SU-DHL-6 (cell line): ENCODE measurements at regions not wholly inside any gene's neighbourhood (a gene's known extent, or its start where the extent isn't known, plus 50 kb on each side); places are given as distances from the start of the nearest gene placed in this dataset.

ENCODE experiments used
- H2AFZ ChIP-seq: fragments of 200-600 bp; sonication (generic); 2 replicates; pipeline ENCODE4 v1.6.1; 2014; ENCODE audit warnings: low read depth, mild to moderate bottlenecking, moderate library complexity, mixed read lengths, antibody characterized with exemption, low read length; ENCODE audit not compliant: severe bottlenecking
- H3F3A ChIP-seq: fragments of 200-600 bp; shearing (Covaris generic); 2 replicates; pipeline ENCODE4 v1.6.0; 2016; ENCODE audit warnings: antibody characterized with exemption, mild to moderate bottlenecking; ENCODE audit not compliant: insufficient read depth
- H3K27ac ChIP-seq: fragments of 200-600 bp; sonication (generic); 2 replicates; pipeline ENCODE4 v1.5.1; 2016; ENCODE audit warnings: low read depth, mild to moderate bottlenecking, low read length, moderate library complexity, mixed read lengths
- H3K27me3 ChIP-seq: fragments of 200-600 bp; sonication (generic), shearing (Covaris generic); 2 replicates; pipeline ENCODE4 v1.6.0; 2014; ENCODE audit warnings: mild to moderate bottlenecking, low read length
- H3K36me3 ChIP-seq: fragments of 200-600 bp; sonication (generic); 2 replicates; pipeline ENCODE4 v1.6.1; 2014; ENCODE audit warnings: mild to moderate bottlenecking, low read length, mixed read lengths
- H3K4me2 ChIP-seq: fragments of 300-600, 200-600 bp; shearing (Covaris generic), sonication (generic); 2 replicates; pipeline ENCODE4 v1.6.0; 2014; ENCODE audit warnings: low read length, low read depth, mild to moderate bottlenecking; ENCODE audit not compliant: poor library complexity, severe bottlenecking
- H3K4me3 ChIP-seq: fragments of 200-600 bp; sonication (generic); 2 replicates; pipeline ENCODE4 v1.5.1; 2014; ENCODE audit warnings: antibody characterized with exemption, low read length, mild to moderate bottlenecking, mixed read lengths; ENCODE audit not compliant: insufficient read depth, poor library complexity, severe bottlenecking
- H3K79me2 ChIP-seq: fragments of 200-600 bp; sonication (generic); 2 replicates; pipeline ENCODE4 v1.6.1; 2014; ENCODE audit warnings: mild to moderate bottlenecking, low read length, moderate library complexity; ENCODE audit not compliant: insufficient read depth
- H3K9ac ChIP-seq: fragments of 200-600 bp; sonication (generic); 2 replicates; pipeline ENCODE4 v1.7.0; 2014; ENCODE audit warnings: mild to moderate bottlenecking, low read length
- H3K9me2 ChIP-seq: fragments of 200-600 bp; sonication (generic); replicated peaks from 2 replicates; pipeline ENCODE4 v1.6.1; 2014; ENCODE audit warnings: low read length; ENCODE audit not compliant: insufficient read depth
- H3K9me3 ChIP-seq: fragments of 200-600 bp; sonication (generic); 2 replicates; pipeline ENCODE4 v1.6.1; 2014; ENCODE audit warnings: low read length, mixed read lengths; ENCODE audit not compliant: insufficient read depth
- H4K20me1 ChIP-seq: fragments of 200-600 bp; sonication (generic); 2 replicates; pipeline ENCODE4 v1.6.1; 2014; ENCODE audit warnings: low read depth, mild to moderate bottlenecking, antibody characterized with exemption, low read length, moderate library complexity, mixed read lengths
- EZH2phosphoT487 ChIP-seq: fragments of 200-600 bp; sonication (generic), shearing (Covaris generic); conservative IDR thresholded peaks from 2 replicates; pipeline ENCODE4 v1.6.1; 2018; ENCODE audit warnings: mild to moderate bottlenecking, antibody characterized with exemption, low read length, moderate library complexity, mixed read lengths
- TF ChIP-seq, protein P1 (sequence below): fragments of 200-600 bp; sonication (generic); IDR thresholded peaks from one replicate; pipeline ENCODE4 v1.5.1; 2017; ENCODE audit warnings: antibody characterized with exemption, mild to moderate bottlenecking, low read length, moderate library complexity; ENCODE audit not compliant: insufficient read depth, poor library complexity, severe bottlenecking

DNA sequence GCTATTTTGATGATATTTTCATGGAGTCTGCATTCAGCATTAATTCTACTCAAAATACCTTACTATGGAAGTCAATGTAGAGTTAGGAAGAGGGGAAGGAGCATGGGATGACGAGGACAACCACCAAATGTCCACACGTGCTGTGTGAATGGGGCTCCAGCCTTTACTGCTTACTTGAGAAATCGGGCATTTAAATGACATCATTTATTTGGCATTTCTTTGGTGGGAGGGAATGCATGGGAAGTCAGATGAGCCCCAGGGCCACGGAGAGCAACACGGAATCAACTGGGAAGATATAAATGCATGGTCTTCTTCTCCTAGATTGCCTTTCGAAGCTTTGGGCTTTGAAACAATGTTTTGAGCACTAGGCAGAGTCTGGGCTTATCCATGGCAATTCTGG is 458.5 kb upstream of the KLF4 start:
- Histone ChIP-seq H3K9me3 (no peaks in the 10 kb centered on the region), H4K20me1 (no peaks in the 10 kb centered on the region), H3K9me2 (no peaks in the 10 kb centered on the region), H3K4me2 (no peak overlapping the region), H3K27me3 (no peaks in the 10 kb centered on the region), H3K27ac (no peak overlapping the region), H3F3A (no peaks in the 10 kb centered on the region), H3K79me2 (no peaks in the 10 kb centered on the region), H2AFZ (no peak overlapping the region), H3K4me3 (no peak overlapping the region), H3K36me3 (no peaks in the 10 kb centered on the region), H3K9ac (no peak overlapping the region)
- TF ChIP-seq, protein P1, sequence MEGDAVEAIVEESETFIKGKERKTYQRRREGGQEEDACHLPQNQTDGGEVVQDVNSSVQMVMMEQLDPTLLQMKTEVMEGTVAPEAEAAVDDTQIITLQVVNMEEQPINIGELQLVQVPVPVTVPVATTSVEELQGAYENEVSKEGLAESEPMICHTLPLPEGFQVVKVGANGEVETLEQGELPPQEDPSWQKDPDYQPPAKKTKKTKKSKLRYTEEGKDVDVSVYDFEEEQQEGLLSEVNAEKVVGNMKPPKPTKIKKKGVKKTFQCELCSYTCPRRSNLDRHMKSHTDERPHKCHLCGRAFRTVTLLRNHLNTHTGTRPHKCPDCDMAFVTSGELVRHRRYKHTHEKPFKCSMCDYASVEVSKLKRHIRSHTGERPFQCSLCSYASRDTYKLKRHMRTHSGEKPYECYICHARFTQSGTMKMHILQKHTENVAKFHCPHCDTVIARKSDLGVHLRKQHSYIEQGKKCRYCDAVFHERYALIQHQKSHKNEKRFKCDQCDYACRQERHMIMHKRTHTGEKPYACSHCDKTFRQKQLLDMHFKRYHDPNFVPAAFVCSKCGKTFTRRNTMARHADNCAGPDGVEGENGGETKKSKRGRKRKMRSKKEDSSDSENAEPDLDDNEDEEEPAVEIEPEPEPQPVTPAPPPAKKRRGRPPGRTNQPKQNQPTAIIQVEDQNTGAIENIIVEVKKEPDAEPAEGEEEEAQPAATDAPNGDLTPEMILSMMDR, result no peak
- no peak for TF ChIP-seq EZH2phosphoT487

DNA sequence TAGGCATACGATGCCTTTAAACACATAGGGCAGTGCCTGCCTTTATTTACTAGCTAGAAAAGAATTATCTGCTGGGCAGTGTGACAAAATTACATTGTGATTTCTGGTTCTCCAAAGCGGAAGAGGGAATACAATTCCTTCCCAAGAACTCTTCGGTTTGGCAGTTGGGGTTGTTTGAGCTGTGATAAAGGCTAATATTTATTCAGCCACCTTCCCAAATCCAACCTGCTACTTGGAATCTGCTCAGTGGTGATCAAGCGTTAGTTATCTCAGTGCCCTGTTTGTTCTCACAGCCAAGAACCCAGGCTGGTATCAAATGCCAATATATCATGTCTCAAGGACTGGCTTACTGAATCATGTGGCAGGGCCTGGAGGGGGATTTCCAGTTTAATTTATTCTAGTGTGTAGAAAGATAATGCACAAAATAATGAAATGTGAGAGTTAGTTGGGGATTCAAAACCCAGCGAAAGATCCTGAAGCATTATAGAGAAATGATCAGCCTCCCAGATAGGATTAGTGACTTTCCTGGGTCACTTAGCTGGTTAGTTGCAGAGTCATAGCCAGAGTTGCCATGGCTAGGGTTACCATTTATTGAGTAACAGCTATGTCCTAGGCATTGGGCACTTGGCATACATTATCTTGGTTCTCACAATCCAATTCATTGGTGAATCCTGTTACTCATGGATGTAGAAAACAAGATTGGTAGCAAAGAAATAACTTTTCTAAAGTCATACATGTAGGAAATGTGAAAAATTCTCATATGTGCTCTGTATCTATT is 457.0 kb upstream of the KLF4 start:
- Histone ChIP-seq H2AFZ (no peak overlapping the region), H3K9me3 (no peaks in the 10 kb centered on the region), H3K4me3 (no peak overlapping the region), H3F3A (no peaks in the 10 kb centered on the region), H3K4me2 (no peak overlapping the region), H3K27ac (no peak overlapping the region), H3K9me2 (no peaks in the 10 kb centered on the region), H3K27me3 (no peaks in the 10 kb centered on the region), H3K36me3 (no peaks in the 10 kb centered on the region), H4K20me1 (no peaks in the 10 kb centered on the region), H3K9ac (no peak overlapping the region), H3K79me2 (no peaks in the 10 kb centered on the region)
- no peak for TF ChIP-seq EZH2phosphoT487
- TF ChIP-seq, protein P1, result no peak

DNA sequence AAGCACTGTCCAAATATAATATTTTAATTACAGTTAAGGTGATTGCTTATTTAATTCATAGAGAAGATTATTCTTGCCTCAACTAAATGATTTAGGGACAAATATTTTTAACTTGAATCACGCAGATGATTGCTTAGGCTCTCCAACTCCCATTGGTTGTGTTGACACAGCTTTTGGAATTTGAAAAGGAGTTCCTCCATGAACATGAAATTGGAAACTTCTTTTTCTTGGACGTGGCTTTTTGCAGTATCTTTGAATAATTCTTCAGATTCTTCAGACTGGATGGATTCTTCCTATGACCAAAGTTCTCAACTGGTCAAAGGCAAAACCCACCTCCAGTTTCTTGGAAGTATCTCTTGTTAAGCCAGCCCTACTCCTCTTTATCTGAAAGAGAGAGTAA is 456.4 kb upstream of the KLF4 start:
- no peaks in the 10 kb centered on the region for H3K79me2 ChIP-seq
- H3K4me3 ChIP-seq, result no peak overlapping the region
- H3F3A ChIP-seq, result no peaks in the 10 kb centered on the region
- H3K27me3 ChIP-seq, result no peaks in the 10 kb centered on the region
- no peaks in the 10 kb centered on the region for H3K36me3 ChIP-seq
- no peaks in the 10 kb centered on the region for H4K20me1 ChIP-seq
- H3K4me2 ChIP-seq, result no peak overlapping the region
- no peak for TF ChIP-seq EZH2phosphoT487
- TF ChIP-seq, protein P1, result no peak
- H3K9me2 ChIP-seq, result no peaks in the 10 kb centered on the region
- H3K9me3 ChIP-seq, result no peaks in the 10 kb centered on the region
- H2AFZ ChIP-seq, result no peak overlapping the region
- no peak overlapping the region for H3K9ac ChIP-seq
- no peak overlapping the region for H3K27ac ChIP-seq
